Right cardiac atrium (tissue), 5 donors: ENCODE measurements at regions not wholly inside any gene's neighbourhood (a gene's known extent, or its start where the extent isn't known, plus 50 kb on each side); places are given as distances from the start of the nearest gene placed in this dataset.
"Not testable (repeated sequence)": the region's sequence is repeated elsewhere in the genome, so short reads cannot be mapped to it uniquely, and the experiment has no call there.

Source experiments
- ATAC-seq, 2 donors: fragments of 200-7000 bp; cut with Tn5 transposase; one replicate each; pipeline versions ENCODE4 v1.8.0 to v1.9.1; 2020; ENCODE audit warnings: moderate library complexity in 2 of 2, mild to moderate bottlenecking in 1 of 2
- DNase-seq, 3 donors: peaks; one replicate each; pipeline ENCODE4 v3.0.0-alpha.2; 2020
- H3K27ac ChIP-seq: one replicate; pipeline ENCODE4 v1.5.1; 2013; ENCODE audit warnings: mild to moderate bottlenecking, low read length, control low read depth, moderate library complexity
- H3K27me3 ChIP-seq: one replicate; pipeline ENCODE4 v1.6.1; 2013; ENCODE audit not compliant: control insufficient read depth, insufficient read depth
- H3K4me1 ChIP-seq: one replicate; pipeline ENCODE4 v1.6.1; 2013; ENCODE audit warnings: low read length; ENCODE audit not compliant: control insufficient read depth, insufficient read depth
- H3K4me3 ChIP-seq: one replicate; pipeline ENCODE4 v1.5.1; 2013; ENCODE audit warnings: low read length, control low read depth
- H3K9me3 ChIP-seq: one replicate; pipeline ENCODE4 v1.6.1; 2013; ENCODE audit warnings: low read length; ENCODE audit not compliant: control insufficient read depth
- WGBS: extraction: QIAGEN DNeasy Blood & Tissue Kit; methylation state at CpG from one replicate; pipeline ENCODE4 v1.1.7; 2013; 5-methylcytosine and 5-hydroxymethylcytosine counted together
- intact Hi-C, 4 donors: fragments of 100-400 bp; cut with DNase I; formaldehyde crosslinking; loops; one replicate each; pipeline versions ENCODE4 v1.11.0 to v1.14.0; 2022 to 2023
- donor health status: healthy with polysubstance abuse.
- donor health status: DM: no; HTN: yes; CAD: no.
- donor health status: DM: no; HTN: no; CAD: no.
- donor health status: DM: no; HTN: yes; CAD: no; lungs with severe emphysema.
- donor health status: DM: yes; HTN: yes; CAD: no.

DNA sequence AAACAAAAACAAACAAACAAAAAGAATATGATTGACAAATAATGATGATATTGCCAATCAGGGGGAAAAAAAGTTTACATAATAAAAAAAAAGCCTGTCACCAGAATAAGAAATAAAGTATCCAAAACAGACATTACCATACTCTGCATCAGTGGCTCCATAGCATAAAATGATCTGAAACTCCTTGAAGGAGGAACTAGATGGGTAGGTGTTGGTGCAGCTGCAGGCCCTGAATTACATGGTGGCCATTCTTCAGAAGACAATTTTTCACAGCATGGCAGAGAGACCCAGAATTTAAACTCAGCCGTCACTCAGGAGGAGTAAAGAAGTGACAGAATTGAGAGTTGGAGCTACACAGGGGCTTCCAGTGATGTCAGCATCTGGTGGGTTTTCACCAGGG lies 60.2 kb downstream of the GLUL start:
- H3K27me3 ChIP-seq: no peaks in the 10 kb centered on the region
- ATAC-seq (no peak), DNase-seq (no peak)
- intact Hi-C loops: no loop called here
- H3K4me3 ChIP-seq: no peak overlapping the region
- 97% methylated on average over 1 of the region's 1 CpG for WGBS
- no peaks in the 10 kb centered on the region for H3K4me1 ChIP-seq
- no peak overlapping the region for H3K27ac ChIP-seq
- H3K9me3 ChIP-seq: no peaks in the 10 kb centered on the region

DNA sequence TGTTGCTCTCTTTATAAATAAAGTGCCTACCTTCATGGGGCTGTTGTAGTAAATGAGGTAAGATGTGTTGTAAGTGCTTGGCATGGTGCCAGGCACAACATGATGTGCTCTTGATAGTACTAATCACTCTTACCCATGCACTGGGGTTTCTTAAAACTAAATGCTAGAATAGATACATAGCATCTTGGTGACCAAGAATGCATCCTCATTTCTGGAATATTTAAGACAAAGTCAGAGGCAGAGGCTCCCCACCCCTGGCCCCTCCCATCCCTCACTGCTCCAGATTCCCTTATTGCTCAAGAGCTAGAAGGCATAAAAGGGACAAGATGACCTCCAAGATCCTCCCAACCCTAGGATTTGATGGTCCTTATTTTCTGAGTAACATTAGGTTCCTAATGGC lies 61.3 kb downstream of the GLUL start:
- no peaks in the 10 kb centered on the region for H3K4me1 ChIP-seq
- H3K9me3 ChIP-seq: no peaks in the 10 kb centered on the region
- peak in 2 of 3 donors; percentile 17 to 67 for DNase-seq
- no peaks in the 10 kb centered on the region for H3K27me3 ChIP-seq
- no peak overlapping the region for H3K27ac ChIP-seq
- no peak overlapping the region for H3K4me3 ChIP-seq
- intact Hi-C loops: no loop called here
- no peak for ATAC-seq

DNA sequence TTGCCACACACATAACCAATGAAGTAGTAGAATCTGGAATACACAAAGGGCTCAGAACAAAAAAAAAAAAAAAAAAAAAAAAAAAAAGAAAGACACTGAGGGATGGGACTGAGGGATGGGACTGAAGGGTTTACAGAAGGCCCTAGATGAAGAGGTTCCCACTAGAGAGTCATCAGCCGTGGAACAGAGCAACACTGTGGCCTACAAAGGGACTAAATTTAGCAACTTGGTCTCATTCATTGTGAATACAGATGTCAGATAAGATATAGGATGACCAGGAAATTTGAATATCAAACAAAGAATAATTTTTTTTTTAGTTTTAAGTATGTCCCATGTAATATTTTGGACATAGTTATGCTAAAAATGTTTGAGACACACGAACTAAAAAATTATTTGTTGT lies 62.1 kb downstream of the GLUL start:
- Histone ChIP-seq H3K4me1 (no peaks in the 10 kb centered on the region), H3K27ac (no peak overlapping the region), H3K27me3 (no peaks in the 10 kb centered on the region), H3K4me3 (no peak overlapping the region), H3K9me3 (no peaks in the 10 kb centered on the region)
- no peak for DNase-seq
- no peak for ATAC-seq
- intact Hi-C loops: loop anchor here in 1 of 4 donors (10.0 kb wide), 1 partner anchor 345 kb away; no protein-coding TSS in a partner anchor
- 57% methylated on average over 2 of the region's 2 CpGs for WGBS

DNA sequence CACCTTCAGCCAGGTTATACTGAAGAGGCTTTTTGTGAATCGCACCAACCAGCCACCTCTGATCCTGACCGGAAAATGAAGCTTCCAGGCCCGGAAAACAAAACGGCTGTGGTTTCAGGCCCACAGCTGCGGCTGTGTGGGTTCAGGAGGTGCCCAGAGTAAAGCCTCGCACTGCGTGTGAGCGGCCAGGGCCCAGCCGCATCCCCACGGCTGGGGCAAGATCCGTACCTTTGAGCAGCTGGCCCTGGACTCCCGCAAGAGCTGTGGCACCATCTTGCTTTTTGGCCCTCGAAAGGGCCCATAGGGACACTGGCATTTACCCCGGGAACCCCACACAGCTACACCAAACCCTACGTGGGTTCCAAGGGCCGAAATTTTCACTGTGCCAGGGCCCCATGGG lies 63.0 kb downstream of the GLUL start:
- Histone ChIP-seq H3K4me1 (no peaks in the 10 kb centered on the region), H3K9me3 (no peaks in the 10 kb centered on the region), H3K27ac (no peak overlapping the region), H3K4me3 (no peak overlapping the region), H3K27me3 (no peaks in the 10 kb centered on the region)
- intact Hi-C loops: loop anchor here in 1 of 4 donors (10.0 kb wide), 1 partner anchor 346 kb away; no protein-coding TSS in a partner anchor
- no peak for DNase-seq
- 98% methylated on average over 16 of the region's 16 CpGs for WGBS
- peak in 1 of 2 donors; percentile 52 for ATAC-seq

DNA sequence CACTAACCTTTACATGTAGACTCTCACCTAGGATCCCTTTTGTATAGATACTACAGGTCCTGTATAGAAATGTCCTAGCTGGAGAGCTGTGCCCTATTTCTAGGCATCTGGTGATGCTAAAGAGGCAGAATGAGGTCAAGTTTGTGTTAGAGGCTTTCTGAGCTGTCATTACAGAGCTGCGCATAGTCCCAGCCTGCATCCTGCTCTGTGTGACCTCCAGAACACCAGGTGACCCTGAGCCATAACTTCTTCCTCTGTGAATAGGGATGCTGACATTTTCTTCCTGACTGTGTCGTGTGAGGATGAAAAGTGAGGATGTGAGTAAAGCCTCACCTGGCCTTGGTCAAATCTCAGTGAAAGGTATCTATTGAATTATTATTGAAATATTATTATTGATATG lies 66.3 kb downstream of the GLUL start:
- Histone ChIP-seq H3K4me1 (no peaks in the 10 kb centered on the region), H3K27me3 (no peaks in the 10 kb centered on the region), H3K4me3 (no peak overlapping the region), H3K27ac (no peak overlapping the region), H3K9me3 (no peaks in the 10 kb centered on the region)
- no peak for ATAC-seq
- intact Hi-C loops: loop anchor here in 1 of 4 donors (10.0 kb wide), 1 partner anchor 349 kb away; no protein-coding TSS in a partner anchor
- no peak for DNase-seq
- 87% methylated on average over 2 of the region's 2 CpGs for WGBS

DNA sequence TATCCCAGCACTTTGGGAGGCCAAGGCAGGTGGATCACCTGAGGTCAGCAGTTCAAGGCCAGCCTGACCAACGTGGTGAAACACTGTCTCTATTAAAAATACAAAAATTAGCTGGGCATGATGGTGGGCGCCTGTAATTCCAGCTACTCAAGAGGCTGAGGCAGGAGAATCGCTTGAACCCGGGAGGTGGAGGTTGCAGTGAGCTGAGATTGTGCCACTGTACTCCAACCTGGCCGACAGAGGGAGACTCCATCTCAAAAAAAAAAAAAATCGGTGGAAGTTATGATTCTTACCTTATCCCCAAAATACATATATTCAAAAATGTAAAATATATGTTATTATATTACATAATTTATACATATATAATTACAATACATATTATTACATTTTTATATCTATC lies 70.1 kb downstream of the GLUL start:
- not testable (repeated sequence) for H3K4me1 ChIP-seq, H3K27me3 ChIP-seq, DNase-seq, H3K9me3 ChIP-seq, H3K4me3 ChIP-seq, ATAC-seq, H3K27ac ChIP-seq
- WGBS: 82% methylated on average over 6 of the region's 6 CpGs
- intact Hi-C loops: loop anchor here in 1 of 4 donors (10.0 kb wide), 1 partner anchor 353 kb away; no protein-coding TSS in a partner anchor

DNA sequence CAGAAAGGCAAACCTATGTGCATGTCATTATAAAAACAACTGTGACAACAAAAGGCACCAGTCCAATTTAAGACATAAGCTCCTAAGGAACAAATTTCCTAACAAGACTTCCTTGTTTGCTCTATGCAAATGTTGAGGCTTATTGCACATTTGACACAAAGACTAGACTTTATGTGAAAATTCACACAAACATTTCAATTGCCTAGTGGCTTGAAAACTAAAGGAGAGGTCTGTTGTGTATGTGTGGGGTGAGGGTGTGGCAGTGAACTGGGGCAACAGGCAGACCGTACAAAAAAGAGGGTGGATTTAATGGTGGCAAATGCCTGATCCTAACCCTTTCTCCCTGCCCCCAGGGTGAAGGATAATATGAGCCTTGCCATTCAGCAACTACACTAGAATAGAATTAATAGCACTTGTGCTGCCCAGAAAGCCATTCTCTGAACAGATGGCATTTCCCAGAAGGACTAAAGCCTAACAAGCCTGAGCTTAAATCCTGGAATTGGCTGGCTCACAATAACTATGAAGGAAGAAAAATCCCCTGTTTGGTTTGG lies 73.9 kb downstream of the GLUL start:
- no peaks in the 10 kb centered on the region for H3K9me3 ChIP-seq
- H3K27me3 ChIP-seq: no peaks in the 10 kb centered on the region
- DNase-seq: no peak
- H3K4me3 ChIP-seq: no peak overlapping the region
- H3K4me1 ChIP-seq: peaks cover 2% of the 10 kb centered on the region
- H3K27ac ChIP-seq: no peak overlapping the region
- WGBS: 80% methylated on average over 1 of the region's 1 CpG
- intact Hi-C loops: no loop called here
- ATAC-seq: peak in 1 of 2 donors; percentile 16

DNA sequence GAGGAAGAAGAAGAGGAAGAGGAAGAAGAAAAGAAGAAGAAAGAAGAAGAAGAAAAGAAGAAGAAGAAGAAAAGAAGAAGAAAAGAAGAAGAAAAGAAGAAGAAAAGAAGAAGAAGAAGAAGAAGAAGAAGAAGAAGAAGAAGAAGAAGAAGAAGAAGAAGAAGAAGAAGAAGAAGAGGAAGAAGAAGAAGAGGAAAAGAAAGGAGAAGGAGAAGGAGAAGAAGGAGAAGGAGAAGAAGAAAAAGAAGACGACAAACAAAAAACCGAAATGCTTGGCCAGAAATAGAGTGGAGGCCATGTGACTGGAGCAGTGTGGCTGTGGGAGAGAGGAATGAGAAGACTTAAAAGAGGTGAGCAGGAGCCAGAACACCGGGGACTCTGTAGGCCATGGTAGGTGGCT lies 75.1 kb downstream of the GLUL start:
- ATAC-seq, H3K4me1 ChIP-seq, H3K27me3 ChIP-seq, DNase-seq, H3K9me3 ChIP-seq, H3K4me3 ChIP-seq, H3K27ac ChIP-seq, intact Hi-C loops: not testable (repeated sequence)
- 88% methylated on average over 3 of the region's 3 CpGs for WGBS

DNA sequence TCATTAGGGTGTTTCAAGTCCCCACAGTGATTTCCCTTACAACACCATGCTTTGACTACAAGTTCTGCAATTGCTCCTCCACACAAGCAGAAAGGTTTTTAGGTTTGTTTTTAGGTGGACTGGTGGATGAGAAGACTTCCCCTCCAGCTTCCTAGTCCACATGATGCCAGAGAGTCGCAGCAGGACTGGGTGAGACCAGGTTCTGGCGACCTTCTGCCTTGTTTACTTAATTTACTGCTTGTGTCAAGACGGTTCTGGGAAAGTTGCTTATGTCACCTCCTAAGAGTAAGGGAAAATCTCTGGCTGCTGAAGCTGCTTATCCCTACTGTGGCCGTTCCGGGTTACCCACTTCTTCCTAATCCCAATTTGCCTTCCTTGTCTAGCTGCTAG lies 76.4 kb downstream of the GLUL start:
- peak in 1 of 2 donors; percentile 24 for ATAC-seq
- H3K27me3 ChIP-seq: no peaks in the 10 kb centered on the region
- no peaks in the 10 kb centered on the region for H3K9me3 ChIP-seq
- intact Hi-C loops: no loop called here
- DNase-seq: no peak
- no peak overlapping the region for H3K27ac ChIP-seq
- 64% methylated on average over 5 of the region's 5 CpGs for WGBS
- no peak overlapping the region for H3K4me3 ChIP-seq
- H3K4me1 ChIP-seq: peaks cover 2% of the 10 kb centered on the region

DNA sequence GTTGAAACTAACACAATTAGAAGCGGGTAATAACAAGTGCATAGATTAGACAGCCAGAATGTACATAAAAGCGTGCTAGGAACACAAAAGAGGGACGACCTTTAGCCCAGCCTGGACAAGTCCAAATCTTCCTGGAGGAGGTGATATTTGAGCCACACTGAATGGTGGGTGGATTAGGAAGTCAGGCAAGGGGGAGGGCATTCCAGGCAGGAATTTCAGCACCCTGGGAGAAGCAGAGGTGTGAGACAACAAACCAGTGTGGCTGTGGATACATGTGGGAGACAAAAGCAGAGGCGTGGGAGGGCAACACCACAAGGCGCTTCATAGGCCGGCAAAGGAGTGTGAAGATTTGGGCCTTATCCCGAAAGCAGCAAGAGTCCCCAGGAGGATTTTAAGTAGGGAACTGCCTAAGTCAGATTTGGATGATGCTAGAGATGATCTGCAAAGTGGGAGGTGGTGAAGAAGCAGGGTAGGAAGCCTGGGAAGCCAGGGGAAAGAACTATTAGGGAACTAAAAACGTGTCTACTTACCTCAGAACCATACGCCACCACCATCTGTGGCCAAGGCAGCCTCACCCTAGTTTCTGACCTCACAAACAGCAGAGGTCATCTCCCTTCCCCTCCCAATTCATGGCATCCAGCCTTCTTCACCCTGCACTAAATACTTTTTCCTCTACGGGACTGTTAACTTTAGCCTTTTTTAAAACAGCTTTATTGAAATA lies 81.8 kb downstream of the GLUL start:
- no peak for DNase-seq
- H3K4me1 ChIP-seq: no peaks in the 10 kb centered on the region
- no peak overlapping the region for H3K27ac ChIP-seq
- intact Hi-C loops: loop anchor here in 1 of 4 donors (10.0 kb wide), 2 partner anchors 85 to 165 kb away; partner anchors contain the start of gene GLUL
- 79% methylated on average over 10 of the region's 10 CpGs for WGBS
- H3K27me3 ChIP-seq: no peaks in the 10 kb centered on the region
- ATAC-seq: no peak
- no peaks in the 10 kb centered on the region for H3K9me3 ChIP-seq
- no peak overlapping the region for H3K4me3 ChIP-seq

DNA sequence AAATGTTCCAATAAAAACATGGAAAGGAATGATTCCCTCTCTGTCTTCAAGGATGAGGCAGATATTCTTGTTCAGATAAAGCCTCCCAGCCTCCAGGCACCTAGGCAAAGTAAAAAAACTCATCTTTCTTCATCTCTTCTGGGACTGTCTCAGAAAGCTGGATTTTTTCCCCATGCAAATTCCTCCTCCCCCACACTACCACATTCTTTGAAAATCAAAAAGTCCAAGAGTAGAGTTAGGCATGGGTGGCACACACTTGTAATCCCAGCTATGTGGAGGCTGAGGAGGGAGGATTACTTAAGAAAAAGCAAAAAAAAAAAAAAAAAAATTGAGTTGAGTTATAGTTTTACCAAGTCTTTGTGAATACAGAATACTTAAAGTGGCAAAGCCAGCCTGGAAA lies 82.8 kb downstream of the GLUL start:
- no peak overlapping the region for H3K27ac ChIP-seq
- intact Hi-C loops: loop anchor here in 1 of 4 donors (10.0 kb wide), 2 partner anchors 86 to 164 kb away; partner anchors contain the start of gene GLUL
- H3K9me3 ChIP-seq: no peaks in the 10 kb centered on the region
- no peak for DNase-seq
- no peak overlapping the region for H3K4me3 ChIP-seq
- H3K27me3 ChIP-seq: no peaks in the 10 kb centered on the region
- H3K4me1 ChIP-seq: no peaks in the 10 kb centered on the region
- ATAC-seq: no peak
